NCI-H146 treated with DMSO at 0.1 percent for 48 hours (cell line): ENCODE measurements at regions not wholly inside any gene's neighbourhood (a gene's known extent, or its start where the extent isn't known, plus 50 kb on each side); places are given as distances from the start of the nearest gene placed in this dataset.

ENCODE experiments used
- DNase-seq: peaks from one replicate; lab custom pipeline; 2025; ENCODE audit not compliant: unreplicated experiment; lab: John Stamatoyannopoulos, UW

GRCh38 chr1:217313096-217313495 lies 317.8 kb downstream of the GPATCH2 start:
- no peak for DNase-seq

- DNase-seq, result no peak
These were observed 319.1 kb downstream of the GPATCH2 start for GRCh38 chr1:217311766-217312165.

GRCh38 chr1:217311269-217311668 lies 319.6 kb downstream of the GPATCH2 start:
- no peak for DNase-seq

GRCh38 chr1:217281332-217281731 lies 349.6 kb downstream of the GPATCH2 start:
- DNase-seq, result no peak

GRCh38 chr1:217275655-217276398 lies 355.1 kb downstream of the GPATCH2 start:
- DNase-seq, result no peak

- no peak for DNase-seq
These were observed 355.8 kb downstream of the GPATCH2 start for GRCh38 chr1:217274927-217275654.

GRCh38 chr1:217274416-217274815 lies 356.5 kb downstream of the GPATCH2 start:
- DNase-seq, result no peak

GRCh38 chr1:217273866-217274265 lies 357.0 kb downstream of the GPATCH2 start:
- DNase-seq, result no peak

- DNase-seq, result no peak
These were observed 358.5 kb downstream of the GPATCH2 start for GRCh38 chr1:217272385-217272784.

- no peak for DNase-seq
These were observed 360.8 kb downstream of the GPATCH2 start for GRCh38 chr1:217270101-217270500.

- DNase-seq, result peak; percentile 81
These were observed 362.8 kb downstream of the GPATCH2 start for GRCh38 chr1:217268058-217268457.

- DNase-seq, result no peak
These were observed 369.3 kb downstream of the GPATCH2 start for GRCh38 chr1:217261636-217262035.

- DNase-seq, result no peak
These were observed 370.2 kb downstream of the GPATCH2 start for GRCh38 chr1:217260676-217261075.

- DNase-seq, result no peak
These were observed 376.9 kb downstream of the GPATCH2 start for GRCh38 chr1:217253985-217254384.

GRCh38 chr1:217253351-217253750 lies 377.5 kb downstream of the GPATCH2 start:
- DNase-seq, result no peak

GRCh38 chr1:217251121-217251520 lies 379.8 kb downstream of the GPATCH2 start:
- no peak for DNase-seq

GRCh38 chr1:217249857-217250256 lies 381.0 kb downstream of the GPATCH2 start:
- DNase-seq, result no peak

- no peak for DNase-seq
These were observed 385.9 kb downstream of the GPATCH2 start for GRCh38 chr1:217244971-217245370.

GRCh38 chr1:217240656-217241055 lies 390.2 kb downstream of the GPATCH2 start:
- DNase-seq, result no peak

- DNase-seq, result no peak
These were observed 391.9 kb downstream of the GPATCH2 start for GRCh38 chr1:217238945-217239344.

GRCh38 chr1:217230412-217230811 lies 400.5 kb downstream of the GPATCH2 start:
- DNase-seq, result no peak

- no peak for DNase-seq
These were observed 402.2 kb downstream of the GPATCH2 start for GRCh38 chr1:217228689-217229088.
